ENCODE measurements at regions not wholly inside any gene's neighbourhood (a gene's known extent, or its start where the extent isn't known, plus 50 kb on each side); places are given as distances from the start of the nearest gene placed in this dataset.
"Not testable (repeated sequence)": the region's sequence is repeated elsewhere in the genome, so short reads cannot be mapped to it uniquely, and the experiment has no call there.

- Histone ChIP-seq H3K27me3 (no peaks in the 10 kb centered on the region), H3K4me1 (no peaks in the 10 kb centered on the region), H3K27ac (no peak overlapping the region), H3K4me3 (no peak overlapping the region), H3K36me3 (no peaks in the 10 kb centered on the region), H3K9me3 (no peaks in the 10 kb centered on the region)
- intact Hi-C loops (cut with DNase I): no loop called here
- no peak for TF ChIP-seq CTCF (IDR thresholded peaks at IDR 0.05)
- ATAC-seq (no peak), DNase-seq (no peak)
Measured at GRCh38 chr2:138079976-138080375, 115.7 kb downstream of the HNMT start.

GRCh38 chr2:138081225-138082073, 117.2 kb downstream of the HNMT start:
- Histone ChIP-seq H3K4me3 (no peak overlapping the region), H3K4me1 (peaks cover 0 to 1% of the 10 kb centered on the region in 2 donors), H3K36me3 (no peaks in the 10 kb centered on the region), H3K9me3 (no peaks in the 10 kb centered on the region), H3K27me3 (no peaks in the 10 kb centered on the region), H3K27ac (no peak overlapping the region)
- intact Hi-C loops (cut with DNase I): no loop called here
- no peak for DNase-seq
- TF ChIP-seq CTCF (IDR thresholded peaks at IDR 0.05): no peak
- ATAC-seq: no peak

- Histone ChIP-seq H3K4me1 (peaks cover 0 to 5% of the 10 kb centered on the region in 2 donors), H3K27ac (no peak overlapping the region), H3K36me3 (no peaks in the 10 kb centered on the region), H3K9me3 (no peaks in the 10 kb centered on the region), H3K27me3 (no peaks in the 10 kb centered on the region), H3K4me3 (no peak overlapping the region)
- no peak for ATAC-seq
- DNase-seq: no peak
- intact Hi-C loops (cut with DNase I): no loop called here
- TF ChIP-seq CTCF (IDR thresholded peaks at IDR 0.05): no peak
Measured at GRCh38 chr2:138084206-138084605, 119.9 kb downstream of the HNMT start.

GRCh38 chr2:138085441-138085840, 121.2 kb downstream of the HNMT start:
- H3K4me3 ChIP-seq; H3K27ac ChIP-seq; ATAC-seq; H3K27me3 ChIP-seq; H3K4me1 ChIP-seq; H3K36me3 ChIP-seq; intact Hi-C loops (cut with DNase I); DNase-seq; H3K9me3 ChIP-seq: not testable (repeated sequence)

- no peaks in the 10 kb centered on the region for H3K27me3 ChIP-seq
- DNase-seq (peak in 2 of 4 donors; percentile 75 to 77), ATAC-seq (peak; percentile 65)
- intact Hi-C loops (cut with DNase I): no loop called here
- no peak overlapping the region for H3K4me3 ChIP-seq
- peaks cover 0 to 5% of the 10 kb centered on the region in 2 donors for H3K4me1 ChIP-seq
- no peak overlapping the region for H3K27ac ChIP-seq
- no peaks in the 10 kb centered on the region for H3K36me3 ChIP-seq
- no peak for TF ChIP-seq CTCF (IDR thresholded peaks at IDR 0.05)
- H3K9me3 ChIP-seq: no peaks in the 10 kb centered on the region
Measured at GRCh38 chr2:138086576-138086975, 122.3 kb downstream of the HNMT start.

Measured in left lung (tissue), 4 donors.